ENCODE measurements at regions not wholly inside any gene's neighbourhood (a gene's known extent, or its start where the extent isn't known, plus 50 kb on each side); places are given as distances from the start of the nearest gene placed in this dataset.

DNA sequence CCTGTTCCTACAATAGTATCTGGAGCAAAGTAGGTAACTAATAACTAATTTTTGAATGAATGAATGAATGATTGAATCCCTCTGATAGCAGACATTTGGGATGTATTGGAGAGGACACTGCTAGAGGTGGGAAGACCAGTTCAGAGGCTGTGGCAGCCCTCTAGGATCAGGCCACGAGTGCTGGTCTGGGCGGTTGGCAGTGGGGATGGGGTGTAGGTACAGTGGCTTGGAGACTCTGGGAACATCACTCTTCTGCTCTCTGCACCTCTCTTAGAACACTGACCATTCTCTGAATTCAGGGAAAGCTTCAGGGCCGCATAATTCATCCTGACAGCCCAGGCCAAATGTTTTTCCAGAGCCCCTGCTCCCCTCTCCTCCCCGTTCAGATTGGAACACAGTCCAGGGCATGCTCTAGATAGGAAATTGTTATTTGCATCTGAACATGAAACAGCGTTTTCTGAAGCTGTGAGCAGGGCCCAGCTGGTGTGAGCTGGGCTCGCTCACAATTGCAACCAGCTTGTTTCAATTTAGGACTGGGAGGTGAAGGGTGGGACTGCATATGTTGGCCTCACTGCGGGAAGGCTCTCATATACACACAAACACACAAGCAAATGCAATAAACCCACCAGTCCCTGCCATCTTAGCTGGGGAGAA is 253.1 kb upstream of the USP24 start:
- TF ChIP-seq CTCF (conservative IDR thresholded peaks at IDR 0.05; ENCODE audit: low read length) (no peak), EZH2phosphoT487 (IDR thresholded peaks at IDR 0.05; ENCODE audit: borderline replicate concordance) (no peak)

All from Loucy (cell line).